ENCODE measurements at regions not wholly inside any gene's neighbourhood (a gene's known extent, or its start where the extent isn't known, plus 50 kb on each side); places are given as distances from the start of the nearest gene placed in this dataset.

- no peak for DNase-seq (ENCODE audit: low read depth)
These were observed 554.2 kb downstream of the NUF2 start for GRCh38 chr1:163875927-163876320.

- DNase-seq (ENCODE audit: low read depth), result no peak
These were observed 554.8 kb downstream of the NUF2 start for GRCh38 chr1:163876546-163876945.

- DNase-seq (ENCODE audit: low read depth), result no peak
These were observed 555.3 kb downstream of the NUF2 start for GRCh38 chr1:163877016-163877415.

GRCh38 chr1:163885510-163885909 is 563.8 kb downstream of the NUF2 start:
- no peak for DNase-seq (ENCODE audit: low read depth)

GRCh38 chr1:163896001-163896400 is 574.2 kb downstream of the NUF2 start:
- no peak for DNase-seq (ENCODE audit: low read depth)

- DNase-seq (ENCODE audit: low read depth), result no peak
These were observed 575.8 kb downstream of the NUF2 start for GRCh38 chr1:163897412-163898155.

GRCh38 chr1:163906283-163906682 is 584.5 kb downstream of the NUF2 start:
- DNase-seq (ENCODE audit: low read depth), result no peak

GRCh38 chr1:163912170-163912884 is 590.6 kb downstream of the NUF2 start:
- DNase-seq (ENCODE audit: low read depth), result no peak

- no peak for DNase-seq (ENCODE audit: low read depth)
These were observed 593.1 kb downstream of the NUF2 start for GRCh38 chr1:163914785-163915413.

GRCh38 chr1:163922743-163923201 is 601.0 kb downstream of the NUF2 start:
- DNase-seq (ENCODE audit: low read depth), result no peak

- no peak for DNase-seq (ENCODE audit: low read depth)
These were observed 602.3 kb downstream of the NUF2 start for GRCh38 chr1:163924041-163924440.

- DNase-seq (ENCODE audit: low read depth), result no peak
These were observed 605.7 kb downstream of the NUF2 start for GRCh38 chr1:163927493-163927892.

GRCh38 chr1:163928069-163928468 is 606.3 kb downstream of the NUF2 start:
- DNase-seq (ENCODE audit: low read depth), result no peak

- DNase-seq (ENCODE audit: low read depth), result no peak
These were observed 606.9 kb downstream of the NUF2 start for GRCh38 chr1:163928651-163929050.

GRCh38 chr1:163932901-163933300 is 611.1 kb downstream of the NUF2 start:
- no peak for DNase-seq (ENCODE audit: low read depth)

- no peak for DNase-seq (ENCODE audit: low read depth)
These were observed 611.7 kb downstream of the NUF2 start for GRCh38 chr1:163933437-163933836.

- DNase-seq (ENCODE audit: low read depth), result no peak
These were observed 614.1 kb downstream of the NUF2 start for GRCh38 chr1:163935738-163936374.

- no peak for DNase-seq (ENCODE audit: low read depth)
These were observed 599.4 kb upstream of the PBX1 start for GRCh38 chr1:163959622-163960021.

- no peak for DNase-seq (ENCODE audit: low read depth)
These were observed 588.8 kb upstream of the PBX1 start for GRCh38 chr1:163970151-163970550.

- no peak for DNase-seq (ENCODE audit: low read depth)
These were observed 588.3 kb upstream of the PBX1 start for GRCh38 chr1:163970699-163971098.

- no peak for DNase-seq (ENCODE audit: low read depth)
These were observed 585.4 kb upstream of the PBX1 start for GRCh38 chr1:163973586-163973985.

- no peak for DNase-seq (ENCODE audit: low read depth)
These were observed 584.9 kb upstream of the PBX1 start for GRCh38 chr1:163974120-163974519.

Measured in HT1080 (cell line).